HG03558 (cell line): ENCODE measurements at regions not wholly inside any gene's neighbourhood (a gene's known extent, or its start where the extent isn't known, plus 50 kb on each side); places are given as distances from the start of the nearest gene placed in this dataset.

Experiments used
- ATAC-seq: cut with Tn5 transposase; IDR thresholded peaks from one replicate; pipeline ENCODE4 v1.9.1; 2021; ENCODE audit warnings: moderate number of reproducible peaks; ENCODE audit not compliant: unreplicated experiment; ENCODE audit errors: extremely low read depth

- ATAC-seq, result no peak
These were observed 184.4 kb downstream of the HLX start for GRCh38 chr1:221063651-221064050.

- ATAC-seq, result no peak
These were observed 187.2 kb downstream of the HLX start for GRCh38 chr1:221066351-221067001.

- ATAC-seq, result no peak
These were observed 188.5 kb downstream of the HLX start for GRCh38 chr1:221067721-221068120.

GRCh38 chr1:221069178-221069903 lies 190.1 kb downstream of the HLX start:
- ATAC-seq, result peak; percentile 72

- no peak for ATAC-seq
These were observed 190.7 kb downstream of the HLX start for GRCh38 chr1:221069986-221070385.

- no peak for ATAC-seq
These were observed 192.5 kb downstream of the HLX start for GRCh38 chr1:221071777-221072176.

- ATAC-seq, result no peak
These were observed 193.0 kb downstream of the HLX start for GRCh38 chr1:221072214-221072613.

GRCh38 chr1:221074332-221074731 lies 195.1 kb downstream of the HLX start:
- ATAC-seq, result no peak

- no peak for ATAC-seq
These were observed 196.7 kb downstream of the HLX start for GRCh38 chr1:221075911-221076310.

GRCh38 chr1:221076391-221076811 lies 197.2 kb downstream of the HLX start:
- no peak for ATAC-seq

- no peak for ATAC-seq
These were observed 199.2 kb downstream of the HLX start for GRCh38 chr1:221078260-221078965.

GRCh38 chr1:221083902-221084301 lies 204.7 kb downstream of the HLX start:
- ATAC-seq, result no peak

GRCh38 chr1:221084681-221085080 lies 205.4 kb downstream of the HLX start:
- no peak for ATAC-seq

GRCh38 chr1:221085701-221086375 lies 206.6 kb downstream of the HLX start:
- no peak for ATAC-seq

- ATAC-seq, result no peak
These were observed 208.7 kb downstream of the HLX start for GRCh38 chr1:221087919-221088318.

GRCh38 chr1:221089273-221089672 lies 210.0 kb downstream of the HLX start:
- ATAC-seq, result no peak

- no peak for ATAC-seq
These were observed 210.6 kb downstream of the HLX start for GRCh38 chr1:221089803-221090202.

- no peak for ATAC-seq
These were observed 214.9 kb downstream of the HLX start for GRCh38 chr1:221093903-221094791.

- ATAC-seq, result no peak
These were observed 218.4 kb downstream of the HLX start for GRCh38 chr1:221097479-221098281.
